ENCODE measurements at regions not wholly inside any gene's neighbourhood (a gene's known extent, or its start where the extent isn't known, plus 50 kb on each side); places are given as distances from the start of the nearest gene placed in this dataset.

GRCh38 chr6:169026175-169026574 is 227.5 kb downstream of the THBS2 start:
- 69 to 77% (median 76%) methylated on average over 5 of the region's 5 CpGs for WGBS, 4 donors
- intact Hi-C loops (cut with DNase I): no loop called here
- no peaks in the 10 kb centered on the region for H3K27me3 ChIP-seq
- no peaks in the 10 kb centered on the region for H3K36me3 ChIP-seq
- DNase-seq (no peak), ATAC-seq (no peak)
- no peak overlapping the region for H3K27ac ChIP-seq
- no peak for TF ChIP-seq POLR2A (IDR thresholded peaks at IDR 0.05)
- TF ChIP-seq, protein P1, sequence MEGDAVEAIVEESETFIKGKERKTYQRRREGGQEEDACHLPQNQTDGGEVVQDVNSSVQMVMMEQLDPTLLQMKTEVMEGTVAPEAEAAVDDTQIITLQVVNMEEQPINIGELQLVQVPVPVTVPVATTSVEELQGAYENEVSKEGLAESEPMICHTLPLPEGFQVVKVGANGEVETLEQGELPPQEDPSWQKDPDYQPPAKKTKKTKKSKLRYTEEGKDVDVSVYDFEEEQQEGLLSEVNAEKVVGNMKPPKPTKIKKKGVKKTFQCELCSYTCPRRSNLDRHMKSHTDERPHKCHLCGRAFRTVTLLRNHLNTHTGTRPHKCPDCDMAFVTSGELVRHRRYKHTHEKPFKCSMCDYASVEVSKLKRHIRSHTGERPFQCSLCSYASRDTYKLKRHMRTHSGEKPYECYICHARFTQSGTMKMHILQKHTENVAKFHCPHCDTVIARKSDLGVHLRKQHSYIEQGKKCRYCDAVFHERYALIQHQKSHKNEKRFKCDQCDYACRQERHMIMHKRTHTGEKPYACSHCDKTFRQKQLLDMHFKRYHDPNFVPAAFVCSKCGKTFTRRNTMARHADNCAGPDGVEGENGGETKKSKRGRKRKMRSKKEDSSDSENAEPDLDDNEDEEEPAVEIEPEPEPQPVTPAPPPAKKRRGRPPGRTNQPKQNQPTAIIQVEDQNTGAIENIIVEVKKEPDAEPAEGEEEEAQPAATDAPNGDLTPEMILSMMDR (IDR thresholded peaks at IDR 0.05): no peak
- H3K4me3 ChIP-seq: no peak overlapping the region
- no peaks in the 10 kb centered on the region for H3K4me1 ChIP-seq
- H3K9me3 ChIP-seq: no peaks in the 10 kb centered on the region

DNA sequence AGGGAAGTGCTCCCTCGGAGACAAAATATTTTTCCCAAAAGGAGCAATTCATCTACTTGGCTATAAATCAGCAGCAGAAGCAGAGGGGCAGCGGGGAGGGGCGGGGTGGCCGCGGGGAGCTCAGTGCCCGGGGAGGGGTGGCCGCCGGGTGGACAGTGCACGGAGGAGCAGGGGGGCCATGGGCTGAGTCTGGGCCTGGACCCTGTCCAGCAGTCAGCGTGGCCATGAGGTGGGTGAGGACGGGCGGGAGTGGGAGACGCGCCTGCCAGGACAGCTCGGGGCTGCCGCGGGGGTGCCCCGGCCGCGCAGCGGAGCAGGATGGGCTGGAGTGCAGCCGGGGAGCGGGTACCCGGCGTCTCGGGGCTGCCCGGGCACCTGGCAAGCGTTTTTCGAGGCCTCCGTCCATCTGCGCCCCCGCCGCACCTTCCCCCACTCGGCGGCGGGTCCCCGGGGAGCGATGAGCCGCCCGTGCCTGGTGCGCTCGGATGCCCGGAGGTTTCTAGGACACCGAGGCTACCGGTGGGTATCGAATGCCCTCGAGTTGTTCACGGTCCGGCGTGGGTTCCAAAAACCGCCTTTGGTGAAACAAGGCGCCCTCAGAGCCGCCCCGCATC is 229.5 kb downstream of the THBS2 start:
- no peaks in the 10 kb centered on the region for H3K4me1 ChIP-seq
- H3K9me3 ChIP-seq: no peaks in the 10 kb centered on the region
- no peak overlapping the region for H3K4me3 ChIP-seq
- WGBS, 4 donors: 95 to 97% (median 95%) methylated on average over 35 to 54 of the region's 54 CpGs
- ATAC-seq (no peak), DNase-seq (no peak)
- H3K27me3 ChIP-seq: peaks cover 0 to 6% (median 0%) of the 10 kb centered on the region in 9 donors
- no peak for TF ChIP-seq POLR2A (IDR thresholded peaks at IDR 0.05)
- TF ChIP-seq, protein P1 (IDR thresholded peaks at IDR 0.05): no peak
- no peak overlapping the region for H3K27ac ChIP-seq
- intact Hi-C loops (cut with DNase I): no loop called here
- H3K36me3 ChIP-seq: no peaks in the 10 kb centered on the region

DNA sequence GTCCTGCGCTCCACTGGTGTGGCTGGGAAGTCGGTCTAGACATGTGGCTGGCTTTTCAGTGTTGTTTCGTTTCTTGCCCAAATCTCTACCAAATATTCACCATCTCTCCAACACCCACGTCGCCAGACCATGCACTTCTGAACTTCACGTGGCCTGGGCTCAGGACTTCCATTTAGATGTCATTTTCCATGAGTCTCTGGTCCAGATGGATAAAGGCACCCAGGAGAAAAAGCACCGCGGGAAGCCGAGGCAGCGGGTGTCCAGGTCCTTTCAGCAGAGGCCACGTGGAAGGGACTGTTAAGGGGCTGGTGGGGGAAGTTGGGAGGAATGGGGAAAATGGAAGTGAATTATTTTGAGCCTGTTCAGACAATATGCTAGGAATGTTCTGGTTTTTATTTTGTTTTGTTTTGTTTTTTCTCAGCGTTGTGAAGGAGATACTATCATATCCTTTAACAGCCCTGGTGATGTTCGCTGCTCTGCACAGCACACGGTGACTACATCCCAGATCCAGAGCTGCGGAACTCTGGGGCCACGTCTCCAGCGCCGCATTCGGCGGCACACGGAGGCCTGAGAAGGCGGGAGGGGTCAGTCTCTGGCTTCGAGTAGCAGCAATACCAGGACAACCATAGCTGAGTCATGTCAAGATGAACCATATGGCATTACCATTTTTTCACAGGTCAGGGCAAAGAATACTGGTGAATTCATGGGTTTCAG is 230.3 kb downstream of the THBS2 start:
- TF ChIP-seq, protein P1 (IDR thresholded peaks at IDR 0.05): no peak
- no peak for TF ChIP-seq POLR2A (IDR thresholded peaks at IDR 0.05)
- 87 to 92% (median 91%) methylated on average over 23 of the region's 23 CpGs for WGBS, 4 donors
- H3K27ac ChIP-seq: no peak overlapping the region
- DNase-seq: no peak
- no peak overlapping the region for H3K4me3 ChIP-seq
- H3K27me3 ChIP-seq: peaks cover 0 to 6% (median 0%) of the 10 kb centered on the region in 9 donors
- H3K9me3 ChIP-seq: no peaks in the 10 kb centered on the region
- intact Hi-C loops (cut with DNase I): no loop called here
- no peaks in the 10 kb centered on the region for H3K36me3 ChIP-seq
- no peaks in the 10 kb centered on the region for H3K4me1 ChIP-seq
- no peak for ATAC-seq

GRCh38 chr6:169022079-169022478 is 231.6 kb downstream of the THBS2 start:
- DNase-seq (no peak), ATAC-seq (no peak)
- no peak overlapping the region for H3K27ac ChIP-seq
- H3K4me3 ChIP-seq: no peak overlapping the region
- peaks cover 0 to 9% (median 0%) of the 10 kb centered on the region in 12 donors for H3K9me3 ChIP-seq
- H3K36me3 ChIP-seq: no peaks in the 10 kb centered on the region
- no peaks in the 10 kb centered on the region for H3K4me1 ChIP-seq
- TF ChIP-seq, protein P1 (IDR thresholded peaks at IDR 0.05): peak in 1 of 12 donors; percentile 7
- TF ChIP-seq POLR2A (IDR thresholded peaks at IDR 0.05): no peak
- H3K27me3 ChIP-seq: peaks cover 0 to 6% (median 0%) of the 10 kb centered on the region in 9 donors
- intact Hi-C loops (cut with DNase I): no loop called here
- WGBS, 4 donors: 83 to 91% (median 86%) methylated on average over 12 of the region's 12 CpGs

Measured in heart left ventricle (tissue), 16 donors.